Heart left ventricle (tissue), 13 donors: ENCODE measurements at regions not wholly inside any gene's neighbourhood (a gene's known extent, or its start where the extent isn't known, plus 50 kb on each side); places are given as distances from the start of the nearest gene placed in this dataset.

Experiments
- CTCF ChIP-seq, 12 donors: fragments of 200-600 bp; sonication (generic) in 4 of 12; IDR thresholded peaks; one replicate each; pipeline versions ENCODE4 v1.5.0 to v1.8.0; 2018 to 2022; ENCODE audit warnings: antibody characterized with exemption in 12 of 12, mild to moderate bottlenecking in 5 of 12
- POLR2A ChIP-seq, 2 donors: fragments of 450-650 bp; IDR thresholded peaks; one replicate each; pipeline ENCODE4 v1.6.1; 2017; ENCODE audit warnings: antibody characterized with exemption in 2 of 2, mild to moderate bottlenecking in 2 of 2, moderate library complexity in 2 of 2
- donor health status: ischemic (EF 13 %, LVEDD 7.1; RV severe dilation, severe dysfunction).
- donor health status: DM: no; HTN: yes; CAD: no.
- donor health status: DM: no; HTN: no; CAD: no.
- donor health status: ischemic (EF 25% LVEDD 6.9; RV normal size, moderate dysfunction).
- donor health status: ischemic (EF 25% LVEDD 5.7; RV mildly dilated, moderate dysfunction).
- donor health status: ischemic (EF 35%, LVEDD 5.7; RV mildly dilated, moderate dysfunction).
- donor health status: nonischemic (EF 11% LVEDD 7.7; RV severe dilation, severe dysfunction).
- donor health status: DM: yes; HTN: yes; CAD: no.
- donor health status: PGD.
- donor health status: ischemic (EF 29% LVEDD 5.4; RV normal size, mild dysfunction).
- donor health status: nonischemic (EF 23%, LVEDD 6.1; RV moderate dilation, normal function).

- TF ChIP-seq CTCF (IDR thresholded peaks at IDR 0.05) (no peak), POLR2A (IDR thresholded peaks at IDR 0.05) (no peak)
These were observed 442.5 kb upstream of the PKDCC start for GRCh38 chr2:41605311-41605710.
